ENCODE measurements at regions not wholly inside any gene's neighbourhood (a gene's known extent, or its start where the extent isn't known, plus 50 kb on each side); places are given as distances from the start of the nearest gene placed in this dataset.

- H3K4me3 Mint-ChIP-seq = no peak overlapping the region
- H3K27me3 Mint-ChIP-seq (ENCODE audit: low read depth, poor library complexity) = peaks cover 5% of the 10 kb centered on the region
- peaks cover 22% of the 10 kb centered on the region for H3K4me1 Mint-ChIP-seq
- peaks cover 3% of the 10 kb centered on the region for H3K9me3 Mint-ChIP-seq
- H3K27ac Mint-ChIP-seq = no peak overlapping the region
- H3K36me3 Mint-ChIP-seq (ENCODE audit: low read depth) = no peaks in the 10 kb centered on the region
- no peak for TF ChIP-seq CTCF (IDR thresholded peaks at IDR 0.05)
- DNase-seq = no peak
Measured at GRCh38 chr3:66606126-66606525, 105.3 kb upstream of the LRIG1 start.

- TF ChIP-seq CTCF (IDR thresholded peaks at IDR 0.05) = no peak
- DNase-seq = no peak
- no peaks in the 10 kb centered on the region for H3K36me3 Mint-ChIP-seq (ENCODE audit: low read depth)
- H3K9me3 Mint-ChIP-seq = peaks cover 3% of the 10 kb centered on the region
- no peak overlapping the region for H3K27ac Mint-ChIP-seq
- no peak overlapping the region for H3K4me3 Mint-ChIP-seq
- peaks cover 22% of the 10 kb centered on the region for H3K4me1 Mint-ChIP-seq
- peaks cover 5% of the 10 kb centered on the region for H3K27me3 Mint-ChIP-seq (ENCODE audit: low read depth, poor library complexity)
Measured at GRCh38 chr3:66606868-66607267, 106.0 kb upstream of the LRIG1 start.

GRCh38 chr3:66609660-66610561 is 109.1 kb upstream of the LRIG1 start:
- H3K27me3 Mint-ChIP-seq (ENCODE audit: low read depth, poor library complexity) = no peaks in the 10 kb centered on the region
- peaks cover 22% of the 10 kb centered on the region for H3K4me1 Mint-ChIP-seq
- no peaks in the 10 kb centered on the region for H3K36me3 Mint-ChIP-seq (ENCODE audit: low read depth)
- H3K27ac Mint-ChIP-seq = peak overlapping the region; percentile 42
- no peak for TF ChIP-seq CTCF (IDR thresholded peaks at IDR 0.05)
- H3K9me3 Mint-ChIP-seq = peaks cover 3% of the 10 kb centered on the region
- no peak overlapping the region for H3K4me3 Mint-ChIP-seq
- DNase-seq = peak; percentile 21

GRCh38 chr3:66610562-66610909 is 109.7 kb upstream of the LRIG1 start:
- no peak for TF ChIP-seq CTCF (IDR thresholded peaks at IDR 0.05)
- no peak overlapping the region for H3K27ac Mint-ChIP-seq

GRCh38 chr3:66615643-66616301 is 115.0 kb upstream of the LRIG1 start:
- H3K27ac Mint-ChIP-seq = no peak overlapping the region
- no peak overlapping the region for H3K4me3 Mint-ChIP-seq
- no peak for TF ChIP-seq CTCF (IDR thresholded peaks at IDR 0.05)
- H3K27me3 Mint-ChIP-seq (ENCODE audit: low read depth, poor library complexity) = no peaks in the 10 kb centered on the region
- no peak for DNase-seq
- H3K36me3 Mint-ChIP-seq (ENCODE audit: low read depth) = no peaks in the 10 kb centered on the region
- H3K9me3 Mint-ChIP-seq = no peaks in the 10 kb centered on the region
- H3K4me1 Mint-ChIP-seq = peaks cover 9% of the 10 kb centered on the region

More at GRCh38 chr3:66610562-66610909, 109.7 kb upstream of the LRIG1 start:
- no peak overlapping the region for H3K4me3 Mint-ChIP-seq
- peaks cover 3% of the 10 kb centered on the region for H3K9me3 Mint-ChIP-seq
- H3K36me3 Mint-ChIP-seq (ENCODE audit: low read depth) = no peaks in the 10 kb centered on the region
- H3K4me1 Mint-ChIP-seq = peaks cover 22% of the 10 kb centered on the region
- DNase-seq = no peak
- H3K27me3 Mint-ChIP-seq (ENCODE audit: low read depth, poor library complexity) = no peaks in the 10 kb centered on the region
